ENCODE measurements at regions not wholly inside any gene's neighbourhood (a gene's known extent, or its start where the extent isn't known, plus 50 kb on each side); places are given as distances from the start of the nearest gene placed in this dataset.

DNA sequence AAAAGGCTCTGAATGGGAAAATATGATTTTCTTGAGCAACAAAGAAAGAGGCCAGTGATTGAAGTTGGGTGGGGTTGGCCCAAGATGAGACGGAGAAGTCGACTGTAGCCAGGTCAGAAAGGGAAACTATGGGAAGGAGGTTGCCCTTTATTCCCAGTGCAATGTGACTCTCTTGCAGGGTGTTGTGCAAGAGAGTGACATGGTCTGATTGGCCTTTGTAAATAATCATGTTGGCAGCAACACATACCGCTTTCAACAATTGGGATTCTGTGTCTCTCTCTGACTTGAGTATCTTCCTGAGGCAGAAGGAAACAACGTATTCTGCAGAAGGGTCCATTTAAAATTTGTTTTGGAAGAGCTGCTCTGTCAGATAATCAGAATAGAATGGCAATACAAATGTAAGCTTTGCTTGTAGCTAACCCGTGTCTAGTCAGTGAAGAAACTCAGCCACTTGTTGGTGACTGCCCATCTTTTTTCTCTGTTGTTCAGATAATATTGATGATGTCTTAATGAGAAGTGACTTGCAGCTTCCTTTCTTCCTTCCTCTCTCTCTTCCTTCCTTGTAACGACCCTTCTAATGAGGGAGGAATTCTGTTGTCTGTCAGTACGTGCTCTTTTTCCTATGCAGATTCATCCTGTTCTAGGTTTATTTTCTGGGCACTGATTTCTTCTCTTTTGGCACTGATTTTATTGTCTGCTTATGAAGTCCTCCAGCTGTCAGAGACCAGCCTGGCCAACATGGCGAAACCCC, 311.0 kb upstream of the FAM98A start:
- FAIRE-seq (no peak), DNase-seq (ENCODE audit: low read depth in 1 of 2, low spot score in 2 of 2) (no peak)
- CTCF ChIA-PET (ENCODE audit: partially characterized antibody), result no interaction called here
- POLR2A ChIA-PET (ENCODE audit: partially characterized antibody), result no interaction called here
- no peak overlapping the region for H3K4me3 ChIP-seq (ENCODE audit: extremely low read depth in 1 of 4, insufficient read depth in 2 of 4, low read depth in 3 of 4, low read length in 4 of 4)
- H2BK120ac ChIP-seq (replicated peaks; ENCODE audit: low read depth, low read length), result no peak overlapping the region
- WGBS, 2 experiments (ENCODE audit: extremely low coverage in 1 of 2, insufficient coverage in 1 of 2, insufficient read length in 1 of 2, insufficient replicate concordance in 2 of 2, low coverage in 1 of 2, low lambda C conversion rate in 2 of 2, missing lambda C conversion rate in 1 of 2), result 94% methylated on average over 8 of the region's 8 CpGs; no CpG with 5 or more reads in 1 of the 2 experiments
- no peak for TF ChIP-seq CTBP2 (IDR thresholded peaks at IDR 0.05; ENCODE audit: borderline replicate concordance, insufficient read depth, insufficient read length, low read length)
- 0 out of 2 replicates have a peak, but pooled peaks have one; percentile 19 for TF ChIP-seq CEBPB (IDR thresholded peaks at IDR 0.05; ENCODE audit: low read depth, low read length)
- no peak overlapping the region for H2BK15ac ChIP-seq (ENCODE audit: low read length)
- no peak overlapping the region for H3K14ac ChIP-seq (ENCODE audit: insufficient read length)
- no peak overlapping the region for H2BK12ac ChIP-seq (ENCODE audit: low read depth, low read length)
- H3K9me3 ChIP-seq (ENCODE audit: insufficient read depth in 2 of 2, low read depth in 1 of 2, low read length in 1 of 2), result peaks cover 12 to 19% of the 10 kb centered on the region in 2 experiments
- no peak overlapping the region for H2AFZ ChIP-seq (ENCODE audit: low read length)
- H3K9ac ChIP-seq (replicated peaks in 1 of 4; ENCODE audit: extremely low read depth in 1 of 4, low read depth in 3 of 4, low read length in 3 of 4), result no peak overlapping the region
- H4K8ac ChIP-seq (ENCODE audit: extremely low read depth, insufficient read depth, low read length), result no peak overlapping the region
- H3K79me1 ChIP-seq (ENCODE audit: low read depth, low read length), result no peaks in the 10 kb centered on the region
- no peak overlapping the region for H3K4me2 ChIP-seq (ENCODE audit: insufficient read depth in 1 of 2, low read depth in 2 of 2, low read length in 2 of 2)
- H2BK5ac ChIP-seq (ENCODE audit: low read depth, low read length), result no peak overlapping the region
- no peaks in the 10 kb centered on the region for H3K79me2 ChIP-seq (ENCODE audit: control insufficient read depth in 1 of 2, insufficient read depth in 2 of 2, low read length in 2 of 2)
- H4K20me1 ChIP-seq (replicated peaks in 1 of 2; ENCODE audit: control insufficient read depth in 1 of 2, insufficient read depth in 2 of 2, low read length in 2 of 2), result no peaks in the 10 kb centered on the region
- no peak overlapping the region for H4K91ac ChIP-seq (replicated peaks; ENCODE audit: insufficient read length, low read length)
- no peak overlapping the region for H3K18ac ChIP-seq (ENCODE audit: extremely low read depth, low read length)
- H4K5ac ChIP-seq (ENCODE audit: insufficient read length, low read depth, low read length), result no peak overlapping the region
- no peak overlapping the region for H3K23ac ChIP-seq (ENCODE audit: insufficient read length)
- no peaks in the 10 kb centered on the region; the same call in 1 of the 2 replicates for H3K23me2 ChIP-seq (ENCODE audit: low read depth, low read length)
- no peak overlapping the region for H2AK5ac ChIP-seq (ENCODE audit: low read depth, low read length)
- no peaks in the 10 kb centered on the region; a peak in 1 of 8 replicates for H3K36me3 ChIP-seq (ENCODE audit: control insufficient read depth in 2 of 4, insufficient read depth in 4 of 4, low read length in 3 of 4)
- no peaks in the 10 kb centered on the region for H3K27me3 ChIP-seq (replicated peaks in 1 of 4; ENCODE audit: control insufficient read depth in 3 of 4, extremely low read depth in 1 of 4, insufficient read depth in 3 of 4, low read length in 3 of 4)
- H3K4me1 ChIP-seq (replicated peaks in 1 of 4; ENCODE audit: control insufficient read depth in 3 of 4, insufficient read depth in 4 of 4, low read length in 3 of 4), result no peaks in the 10 kb centered on the region
- H3K56ac ChIP-seq (replicated peaks; ENCODE audit: insufficient read length, low read depth, low read length), result no peak overlapping the region
- no peak overlapping the region for H2BK20ac ChIP-seq (ENCODE audit: low read length)
- H3K4ac ChIP-seq (replicated peaks; ENCODE audit: insufficient read length, low read depth, low read length), result no peak overlapping the region
- no peak overlapping the region for H3K27ac ChIP-seq (ENCODE audit: low read depth, low read length)

Data from H1 (cell line).